ENCODE measurements at regions not wholly inside any gene's neighbourhood (a gene's known extent, or its start where the extent isn't known, plus 50 kb on each side); places are given as distances from the start of the nearest gene placed in this dataset.

GRCh38 chr13:24052547-24053518, 107.7 kb upstream of the SPATA13 start:
- H3K27me3 ChIP-seq = no peaks in the 10 kb centered on the region
- H3K4me3 ChIP-seq = no peak overlapping the region
- no peaks in the 10 kb centered on the region for H3K36me3 ChIP-seq
- no peak for DNase-seq
- H3K9me3 ChIP-seq = peaks cover 9% of the 10 kb centered on the region

- Histone ChIP-seq H3K4me3 (no peak overlapping the region), H3K27me3 (no peaks in the 10 kb centered on the region), H3K9me3 (peaks cover 7% of the 10 kb centered on the region; the same call in 1 of the 2 replicates), H3K36me3 (no peaks in the 10 kb centered on the region)
- DNase-seq = peak; percentile 54
Measured at GRCh38 chr13:24053519-24054251, 106.8 kb upstream of the SPATA13 start.

- no peaks in the 10 kb centered on the region for H3K27me3 ChIP-seq
- no peaks in the 10 kb centered on the region for H3K9me3 ChIP-seq
- no peak for DNase-seq
- H3K36me3 ChIP-seq = no peaks in the 10 kb centered on the region
- no peak overlapping the region for H3K4me3 ChIP-seq
Measured at GRCh38 chr13:24056616-24057137, 103.8 kb upstream of the SPATA13 start.

- DNase-seq = no peak
- H3K27me3 ChIP-seq = no peaks in the 10 kb centered on the region
Measured at GRCh38 chr13:24060993-24061392, 99.5 kb upstream of the SPATA13 start.

GRCh38 chr13:24063281-24063877, 97.1 kb upstream of the SPATA13 start:
- Histone ChIP-seq H3K27me3 (no peaks in the 10 kb centered on the region), H3K36me3 (no peaks in the 10 kb centered on the region), H3K4me3 (no peak overlapping the region), H3K9me3 (no peaks in the 10 kb centered on the region)
- peak; percentile 5 for DNase-seq

More at GRCh38 chr13:24060993-24061392, 99.5 kb upstream of the SPATA13 start:
- Histone ChIP-seq H3K9me3 (no peaks in the 10 kb centered on the region), H3K4me3 (no peak overlapping the region), H3K36me3 (no peaks in the 10 kb centered on the region)

- Histone ChIP-seq H3K27me3 (no peaks in the 10 kb centered on the region), H3K4me3 (no peak overlapping the region), H3K36me3 (no peaks in the 10 kb centered on the region), H3K9me3 (no peaks in the 10 kb centered on the region)
- DNase-seq = no peak
Measured at GRCh38 chr13:24064371-24064770, 96.1 kb upstream of the SPATA13 start.

- DNase-seq = no peak
- Histone ChIP-seq H3K27me3 (no peaks in the 10 kb centered on the region), H3K4me3 (no peak overlapping the region), H3K36me3 (no peaks in the 10 kb centered on the region), H3K9me3 (no peaks in the 10 kb centered on the region)
Measured at GRCh38 chr13:24065176-24065575, 95.3 kb upstream of the SPATA13 start.

GRCh38 chr13:24066405-24067295, 93.9 kb upstream of the SPATA13 start:
- no peak for DNase-seq
- Histone ChIP-seq H3K9me3 (no peaks in the 10 kb centered on the region), H3K36me3 (no peaks in the 10 kb centered on the region), H3K4me3 (no peak overlapping the region), H3K27me3 (no peaks in the 10 kb centered on the region)

- H3K9me3 ChIP-seq = no peaks in the 10 kb centered on the region
- no peaks in the 10 kb centered on the region for H3K27me3 ChIP-seq
- DNase-seq = no peak
- H3K4me3 ChIP-seq = no peak overlapping the region
- no peaks in the 10 kb centered on the region for H3K36me3 ChIP-seq
Measured at GRCh38 chr13:24068472-24068871, 92.0 kb upstream of the SPATA13 start.

GRCh38 chr13:24071016-24071415, 89.5 kb upstream of the SPATA13 start:
- no peaks in the 10 kb centered on the region for H3K27me3 ChIP-seq
- H3K9me3 ChIP-seq = no peaks in the 10 kb centered on the region
- H3K4me3 ChIP-seq = no peak overlapping the region
- no peak for DNase-seq
- H3K36me3 ChIP-seq = no peaks in the 10 kb centered on the region

- Histone ChIP-seq H3K9me3 (no peaks in the 10 kb centered on the region), H3K4me3 (no peak overlapping the region), H3K27me3 (no peaks in the 10 kb centered on the region), H3K36me3 (no peaks in the 10 kb centered on the region)
- peak; percentile 58 for DNase-seq
Measured at GRCh38 chr13:24071423-24072075, 89.0 kb upstream of the SPATA13 start.

GRCh38 chr13:24073657-24074056, 86.9 kb upstream of the SPATA13 start:
- H3K9me3 ChIP-seq = no peaks in the 10 kb centered on the region
- no peak for DNase-seq

GRCh38 chr13:24074678-24075077, 85.8 kb upstream of the SPATA13 start:
- H3K4me3 ChIP-seq = no peak overlapping the region
- DNase-seq = peak; percentile 19
- no peaks in the 10 kb centered on the region for H3K9me3 ChIP-seq
- no peaks in the 10 kb centered on the region for H3K27me3 ChIP-seq
- H3K36me3 ChIP-seq = no peaks in the 10 kb centered on the region

More at GRCh38 chr13:24073657-24074056, 86.9 kb upstream of the SPATA13 start:
- H3K36me3 ChIP-seq = no peaks in the 10 kb centered on the region
- H3K4me3 ChIP-seq = no peak overlapping the region
- H3K27me3 ChIP-seq = no peaks in the 10 kb centered on the region

GRCh38 chr13:24075137-24075975, 85.2 kb upstream of the SPATA13 start:
- H3K9me3 ChIP-seq = no peaks in the 10 kb centered on the region
- H3K27me3 ChIP-seq = no peaks in the 10 kb centered on the region
- DNase-seq = no peak
- no peak overlapping the region for H3K4me3 ChIP-seq
- no peaks in the 10 kb centered on the region for H3K36me3 ChIP-seq

- no peaks in the 10 kb centered on the region for H3K27me3 ChIP-seq
- H3K4me3 ChIP-seq = no peak overlapping the region
- H3K36me3 ChIP-seq = no peaks in the 10 kb centered on the region
- no peaks in the 10 kb centered on the region for H3K9me3 ChIP-seq
- DNase-seq = no peak
Measured at GRCh38 chr13:24076109-24076508, 84.4 kb upstream of the SPATA13 start.

Measured in MG63 (cell line).